DND-41 (cell line): ENCODE measurements at regions not wholly inside any gene's neighbourhood (a gene's known extent, or its start where the extent isn't known, plus 50 kb on each side); places are given as distances from the start of the nearest gene placed in this dataset.

Experiments
- EZH2 ChIP-seq: IDR thresholded peaks from 3 replicates; pipeline ENCODE4 v1.6.1; 2012; ENCODE audit warnings: borderline replicate concordance, low read depth, mild to moderate bottlenecking, moderate library complexity, low read length, inconsistent platforms; ENCODE audit not compliant: severe bottlenecking
- TF ChIP-seq, protein P1 (sequence below): IDR thresholded peaks from 2 replicates; pipeline ENCODE4 v1.5.1; 2012; ENCODE audit warnings: borderline replicate concordance, low read length, moderate library complexity, mild to moderate bottlenecking; ENCODE audit not compliant: poor library complexity, severe bottlenecking; ENCODE audit errors: extremely low read depth

DNA sequence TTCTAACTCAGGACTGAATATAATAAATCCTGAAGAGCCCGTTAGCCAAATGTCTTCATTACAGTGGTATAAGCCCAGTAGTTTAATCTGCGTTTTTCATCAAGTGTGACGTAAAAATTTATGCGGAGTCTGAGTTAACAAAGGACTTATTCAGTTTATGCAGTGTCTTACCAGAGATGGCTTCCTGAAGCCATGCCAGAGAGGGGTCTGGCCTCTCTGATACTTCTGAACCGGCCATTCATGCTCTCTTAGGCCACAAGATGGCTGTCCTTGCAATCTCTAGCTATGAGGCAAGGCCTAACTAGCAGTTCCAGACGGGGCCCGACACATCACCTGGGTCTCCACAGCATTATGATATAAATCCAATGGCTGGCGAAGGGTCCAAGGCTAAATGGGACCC is 101.4 kb downstream of the TEX35 start:
- TF ChIP-seq, protein P1, sequence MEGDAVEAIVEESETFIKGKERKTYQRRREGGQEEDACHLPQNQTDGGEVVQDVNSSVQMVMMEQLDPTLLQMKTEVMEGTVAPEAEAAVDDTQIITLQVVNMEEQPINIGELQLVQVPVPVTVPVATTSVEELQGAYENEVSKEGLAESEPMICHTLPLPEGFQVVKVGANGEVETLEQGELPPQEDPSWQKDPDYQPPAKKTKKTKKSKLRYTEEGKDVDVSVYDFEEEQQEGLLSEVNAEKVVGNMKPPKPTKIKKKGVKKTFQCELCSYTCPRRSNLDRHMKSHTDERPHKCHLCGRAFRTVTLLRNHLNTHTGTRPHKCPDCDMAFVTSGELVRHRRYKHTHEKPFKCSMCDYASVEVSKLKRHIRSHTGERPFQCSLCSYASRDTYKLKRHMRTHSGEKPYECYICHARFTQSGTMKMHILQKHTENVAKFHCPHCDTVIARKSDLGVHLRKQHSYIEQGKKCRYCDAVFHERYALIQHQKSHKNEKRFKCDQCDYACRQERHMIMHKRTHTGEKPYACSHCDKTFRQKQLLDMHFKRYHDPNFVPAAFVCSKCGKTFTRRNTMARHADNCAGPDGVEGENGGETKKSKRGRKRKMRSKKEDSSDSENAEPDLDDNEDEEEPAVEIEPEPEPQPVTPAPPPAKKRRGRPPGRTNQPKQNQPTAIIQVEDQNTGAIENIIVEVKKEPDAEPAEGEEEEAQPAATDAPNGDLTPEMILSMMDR = no peak
- TF ChIP-seq EZH2 = no peak
